Ishikawa (cell line): ENCODE measurements at regions not wholly inside any gene's neighbourhood (a gene's known extent, or its start where the extent isn't known, plus 50 kb on each side); places are given as distances from the start of the nearest gene placed in this dataset.

ENCODE experiments used
- CREB1 ChIP-seq: IDR thresholded peaks from 2 replicates; pipeline ENCODE4 v1.6.1; 2012; ENCODE audit warnings: low read depth
- EP300 ChIP-seq: IDR thresholded peaks from 2 replicates; pipeline ENCODE4 v1.6.1; 2012; ENCODE audit warnings: borderline replicate concordance
- MAX ChIP-seq: IDR thresholded peaks from 2 replicates; pipeline ENCODE4 v1.6.1; 2012
- NFIC ChIP-seq: IDR thresholded peaks from 2 replicates; pipeline ENCODE4 v1.6.1; 2012
- RAD21 ChIP-seq: IDR thresholded peaks from 2 replicates; pipeline ENCODE4 v1.6.1; 2012; ENCODE audit warnings: low read depth
- TAF1 ChIP-seq: IDR thresholded peaks from 2 replicates; pipeline ENCODE4 v1.6.1; 2012; ENCODE audit warnings: low read depth, mild to moderate bottlenecking
- TEAD4 ChIP-seq: IDR thresholded peaks from 2 replicates; pipeline ENCODE4 v1.6.1; 2012
- USF1 ChIP-seq: IDR thresholded peaks from 2 replicates; pipeline ENCODE4 v1.6.1; 2012
- YY1 ChIP-seq: IDR thresholded peaks from 2 replicates; pipeline ENCODE4 v1.6.1; 2012; ENCODE audit warnings: low read depth

GRCh38 chr3:127079211-127079610 is 96.3 kb downstream of the PLXNA1 start:
- TF ChIP-seq CREB1 (no peak), EP300 (no peak), USF1 (no peak), MAX (no peak), YY1 (no peak), NFIC (no peak), RAD21 (no peak), TEAD4 (no peak), TAF1 (no peak)
